ENCODE measurements at regions not wholly inside any gene's neighbourhood (a gene's known extent, or its start where the extent isn't known, plus 50 kb on each side); places are given as distances from the start of the nearest gene placed in this dataset.
"Not testable (repeated sequence)": the region's sequence is repeated elsewhere in the genome, so short reads cannot be mapped to it uniquely, and the experiment has no call there.

- not testable (repeated sequence) for DNase-seq
Measured at GRCh38 chr11:71723991-71724390, 109.0 kb upstream of the DEFB108B start.

- not testable (repeated sequence) for DNase-seq
Measured at GRCh38 chr11:71730748-71731147, 102.3 kb upstream of the DEFB108B start.

DNA sequence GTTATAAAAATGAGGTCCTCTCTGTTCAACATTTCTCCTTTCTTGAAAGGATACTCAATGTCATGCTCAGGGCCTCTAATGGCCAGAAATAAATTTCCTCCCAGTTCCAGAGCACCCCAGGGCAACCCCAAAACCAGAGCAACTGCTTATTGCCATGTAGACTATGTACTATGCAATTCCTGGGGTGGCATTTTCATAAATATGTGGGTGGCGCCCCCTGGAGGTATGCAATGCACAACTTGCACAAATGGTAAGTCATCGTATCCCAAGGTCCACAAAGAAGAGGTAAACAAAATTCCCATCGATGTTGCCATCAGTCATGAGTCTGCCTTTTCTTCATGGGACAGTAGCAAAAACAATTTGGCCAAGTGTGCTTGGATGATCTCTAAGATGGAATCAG, 98.6 kb upstream of the DEFB108B start:
- DNase-seq: not testable (repeated sequence)

DNA sequence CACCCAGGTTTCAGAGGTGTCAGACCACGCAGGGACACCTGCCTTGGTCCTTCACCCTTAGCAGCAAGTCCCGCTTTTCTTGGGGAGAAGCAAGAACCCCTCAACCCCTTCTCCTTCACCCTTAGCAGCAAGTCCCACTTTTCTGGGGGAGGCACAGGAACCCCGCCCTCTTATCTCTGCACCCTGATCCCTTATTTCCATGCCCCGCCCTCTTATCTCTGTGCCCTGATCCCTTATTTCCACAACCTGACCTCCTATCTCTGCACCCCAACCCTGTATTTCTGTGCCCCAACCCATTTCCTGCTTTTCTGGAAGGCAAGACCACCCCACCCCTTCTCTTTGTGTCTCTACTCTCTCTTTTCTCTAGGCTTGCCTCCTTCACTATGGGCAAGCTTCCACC, 94.7 kb upstream of the DEFB108B start:
- DNase-seq: not testable (repeated sequence)

GRCh38 chr11:71743385-71743784, 89.6 kb upstream of the DEFB108B start:
- DNase-seq: not testable (repeated sequence)

DNA sequence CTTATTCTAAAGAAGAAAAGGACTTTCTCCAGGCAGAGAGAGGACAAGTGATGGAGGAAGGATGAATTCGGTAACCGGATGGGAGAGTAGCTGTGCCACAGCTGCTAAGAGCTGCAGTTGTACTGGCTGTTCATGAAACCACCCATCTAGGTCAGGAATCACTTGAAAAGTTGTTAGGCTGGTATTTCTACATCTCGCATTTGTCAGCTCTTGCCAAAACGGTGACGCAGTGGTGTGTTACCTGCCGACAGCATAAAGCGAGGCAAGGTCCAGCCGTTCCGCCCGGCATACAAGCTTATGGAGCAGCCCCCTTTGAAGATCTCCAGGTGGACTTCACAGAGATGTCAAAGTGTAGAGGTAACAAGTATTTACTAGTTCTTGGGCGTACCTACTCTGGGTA, 87.3 kb upstream of the DEFB108B start:
- DNase-seq: not testable (repeated sequence)

DNA sequence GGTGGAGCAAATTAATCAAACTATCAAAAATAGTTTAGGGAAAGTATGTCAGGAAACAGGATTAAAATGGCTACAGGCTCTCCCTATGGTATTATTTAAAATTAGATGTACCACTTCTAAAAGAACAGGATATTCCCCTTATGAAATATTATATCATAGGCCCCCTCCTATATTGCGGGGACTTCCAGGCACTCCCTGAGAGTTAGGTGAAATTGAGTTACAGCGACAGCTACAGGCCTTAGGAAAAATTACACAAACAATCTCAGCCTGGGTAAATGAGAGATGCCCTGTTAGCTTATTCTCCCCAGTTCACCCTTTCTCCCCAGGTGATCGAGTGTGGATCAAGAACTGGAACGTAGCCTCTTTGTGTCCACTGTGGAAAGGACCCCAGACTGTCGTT, 86.7 kb upstream of the DEFB108B start:
- DNase-seq: not testable (repeated sequence)

- DNase-seq: not testable (repeated sequence)
Measured at GRCh38 chr11:71748965-71749620, 83.9 kb upstream of the DEFB108B start.

GRCh38 chr11:71750908-71751307, 82.1 kb upstream of the DEFB108B start:
- not testable (repeated sequence) for DNase-seq

- DNase-seq: not testable (repeated sequence)
Measured at GRCh38 chr11:71764695-71765491, 68.1 kb upstream of the DEFB108B start.

DNA sequence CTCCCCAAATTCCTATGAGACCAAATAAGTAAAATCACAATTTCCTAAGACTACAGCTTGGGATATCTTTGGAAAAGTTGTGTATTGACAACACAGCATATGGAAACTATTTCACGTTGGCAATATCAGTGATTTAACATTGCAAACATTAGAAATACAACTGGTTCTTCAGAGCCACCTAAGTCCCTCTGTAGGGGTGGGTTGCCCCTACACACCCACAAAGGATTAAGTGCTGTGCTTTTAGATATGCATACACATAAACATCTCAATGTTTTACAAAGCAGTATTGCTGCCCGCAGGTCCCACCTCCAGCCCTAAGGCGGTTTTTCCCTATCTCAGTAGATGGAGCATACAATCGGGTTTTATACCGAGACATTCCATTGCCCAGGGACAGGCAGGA, 66.0 kb upstream of the DEFB108B start:
- not testable (repeated sequence) for DNase-seq

DNA sequence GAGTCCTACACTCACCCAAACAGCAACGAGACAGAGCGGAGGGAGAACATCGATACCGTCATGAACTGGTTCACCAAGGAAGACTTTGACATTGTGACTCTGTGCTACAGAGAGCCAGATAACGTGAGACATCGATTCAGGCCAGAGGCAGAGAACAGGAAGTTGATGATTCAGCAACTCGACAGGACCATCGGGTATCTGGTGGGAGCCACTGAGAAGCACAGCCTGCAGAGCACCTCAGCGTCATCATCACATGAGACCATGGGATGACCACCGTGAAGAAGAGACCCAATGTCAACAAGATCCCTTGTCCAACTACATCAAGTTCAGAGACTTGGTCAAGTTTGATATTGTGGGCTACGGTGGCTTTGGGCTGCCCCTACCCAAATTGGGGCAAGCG, 60.8 kb upstream of the DEFB108B start:
- DNase-seq: not testable (repeated sequence)

DNA sequence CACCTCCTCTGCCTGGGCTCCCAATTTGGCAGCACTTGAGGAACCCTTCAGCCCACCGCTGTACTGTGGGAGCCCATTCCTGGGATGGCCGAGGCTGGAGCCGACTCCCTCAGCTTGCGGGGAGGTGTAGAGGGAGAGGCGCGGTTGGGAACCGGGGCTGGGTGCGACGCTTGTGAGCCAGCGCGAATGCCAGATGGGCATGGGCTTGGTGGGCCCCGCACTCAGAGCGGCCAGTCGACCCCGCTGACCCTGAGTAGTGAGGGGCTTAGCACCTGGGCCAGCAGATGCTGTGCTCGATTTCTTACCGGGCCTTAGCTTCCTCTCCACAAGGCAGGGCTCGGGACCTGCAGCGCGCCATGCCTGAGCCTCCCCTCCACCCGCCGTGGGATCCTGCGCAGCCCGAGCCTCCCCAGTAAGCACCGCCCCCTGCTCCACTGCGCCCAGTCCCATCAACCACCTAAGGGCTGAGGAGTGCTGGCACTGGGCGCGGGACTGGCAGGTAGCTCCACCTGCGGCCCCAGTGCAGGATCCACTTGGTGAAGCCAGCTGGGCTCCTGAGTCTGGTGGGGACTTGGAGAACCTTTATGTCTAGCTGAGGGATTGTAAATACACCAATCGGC, 58.3 kb upstream of the DEFB108B start:
- DNase-seq: no peak

- not testable (repeated sequence) for DNase-seq
Measured at GRCh38 chr11:71780116-71780515, 52.9 kb upstream of the DEFB108B start.

DNA sequence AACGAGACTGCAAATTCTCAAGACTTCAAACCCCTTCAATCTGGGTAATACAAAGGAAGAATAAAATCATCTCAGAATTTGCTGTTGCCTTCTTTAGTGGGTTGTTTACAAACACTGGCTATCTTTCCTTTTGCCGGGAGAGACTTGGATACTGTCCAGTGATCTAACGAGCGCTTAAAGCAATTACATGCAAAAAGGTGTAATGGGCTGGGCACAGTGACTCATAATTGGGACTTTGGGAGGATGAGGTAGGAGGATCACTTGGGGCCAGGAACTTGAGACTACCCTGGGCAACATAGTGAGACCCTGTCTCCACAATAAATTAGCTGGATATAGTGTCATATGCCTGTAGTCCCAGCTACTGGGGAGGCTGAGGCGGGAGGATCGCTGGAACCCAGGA, 52.2 kb upstream of the DEFB108B start:
- DNase-seq: not testable (repeated sequence)

DNA sequence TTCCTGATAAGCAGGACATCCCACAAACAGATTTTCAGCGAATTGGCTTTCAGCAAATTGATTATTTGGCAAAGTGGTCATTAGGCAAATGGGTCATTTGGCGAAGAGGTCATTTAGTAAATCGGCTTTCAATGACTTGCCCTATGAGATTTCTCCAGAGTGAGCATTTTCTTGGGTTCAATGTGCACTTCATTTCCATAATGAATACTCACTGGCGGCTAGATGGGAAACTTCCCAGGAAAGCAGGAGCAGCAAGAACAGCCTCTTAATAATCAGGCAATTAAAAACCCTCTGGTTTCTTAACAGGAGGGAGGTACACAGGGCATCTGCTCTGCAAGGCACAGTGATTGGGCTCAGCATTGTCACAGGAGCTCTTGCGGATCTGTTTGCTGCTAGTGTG, 51.5 kb upstream of the DEFB108B start:
- DNase-seq: not testable (repeated sequence)

DNA sequence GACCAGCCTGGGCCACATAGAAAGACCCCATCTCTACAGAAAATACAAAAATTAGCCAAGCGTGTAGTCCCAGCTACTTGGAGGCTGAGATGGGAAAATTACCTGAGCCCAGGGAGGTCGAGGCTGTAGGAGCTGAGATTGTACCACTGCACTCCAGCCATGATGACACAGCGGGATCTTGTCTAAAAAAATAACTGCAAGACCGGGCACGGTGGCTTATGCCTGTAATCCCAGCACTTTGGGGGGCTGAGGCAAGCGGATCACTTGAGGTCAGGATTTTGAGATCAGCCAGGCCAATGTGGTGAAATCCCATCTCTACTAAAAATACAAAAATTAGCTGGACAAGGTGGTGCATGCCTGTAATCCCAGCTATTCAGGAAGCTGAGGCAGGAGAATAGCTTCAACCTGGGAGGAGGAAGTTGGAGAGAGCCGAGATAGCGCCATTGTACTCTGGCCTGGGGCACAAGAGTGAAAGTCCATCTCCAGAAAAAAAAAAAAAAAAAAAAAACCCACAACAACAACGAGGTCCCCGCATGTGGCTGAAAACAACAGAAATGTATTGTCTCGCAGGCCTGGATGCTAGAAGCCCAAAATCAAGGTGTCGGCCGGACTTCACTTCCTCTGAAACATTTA, 50.7 kb upstream of the DEFB108B start:
- not testable (repeated sequence) for DNase-seq

- DNase-seq: not testable (repeated sequence)
Measured at GRCh38 chr11:71783191-71783590, 49.8 kb upstream of the DEFB108B start.
